22Rv1 (cell line): ENCODE measurements at regions not wholly inside any gene's neighbourhood (a gene's known extent, or its start where the extent isn't known, plus 50 kb on each side); places are given as distances from the start of the nearest gene placed in this dataset.

Experiments
- ZFX ChIP-seq: fragments of 450-650 bp; IDR thresholded peaks from 2 replicates; pipeline ENCODE4 v1.6.1; 2017; ENCODE audit warnings: antibody characterized with exemption, borderline replicate concordance
- TF ChIP-seq, protein P1 (sequence below): fragments of 450-650 bp; IDR thresholded peaks from 2 replicates; pipeline ENCODE4 v1.5.1; 2017; ENCODE audit warnings: mild to moderate bottlenecking

DNA sequence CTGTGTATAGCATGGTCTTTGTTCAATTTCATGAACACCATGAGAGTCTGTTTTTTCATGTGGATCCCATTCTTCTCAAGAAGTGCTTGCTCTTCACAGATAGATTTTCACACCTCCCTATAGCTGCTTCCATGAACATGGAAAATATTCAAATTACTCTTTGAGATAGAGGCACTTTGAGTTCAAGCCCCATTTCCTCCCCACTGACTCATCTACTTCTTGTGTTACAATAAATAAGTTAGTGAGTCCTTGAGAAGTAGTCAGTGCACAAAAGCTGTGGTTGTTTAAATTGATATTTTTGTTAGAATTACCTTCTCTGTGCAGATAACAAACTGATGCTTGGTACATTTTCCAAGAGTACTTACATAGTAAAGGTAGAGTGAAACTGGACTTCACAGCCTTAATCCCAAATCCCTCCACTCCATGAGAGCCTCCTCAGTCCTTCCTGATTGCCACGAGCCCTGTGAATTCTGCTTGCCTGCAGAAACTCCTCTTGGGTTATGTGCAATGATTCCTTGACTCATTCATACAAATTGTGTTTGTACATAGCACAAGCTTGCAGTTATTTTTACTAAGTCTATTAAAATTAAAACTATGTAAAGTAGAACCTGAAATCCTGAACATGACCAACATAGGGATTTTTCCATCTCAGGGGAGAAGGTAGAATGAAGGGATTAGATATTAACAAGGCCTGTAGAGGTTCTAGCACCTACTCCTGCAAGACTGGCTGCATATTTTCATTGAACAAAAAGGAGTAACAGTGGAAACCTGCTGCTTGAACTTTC is 496.2 kb downstream of the TNS3 start:
- TF ChIP-seq, protein P1, sequence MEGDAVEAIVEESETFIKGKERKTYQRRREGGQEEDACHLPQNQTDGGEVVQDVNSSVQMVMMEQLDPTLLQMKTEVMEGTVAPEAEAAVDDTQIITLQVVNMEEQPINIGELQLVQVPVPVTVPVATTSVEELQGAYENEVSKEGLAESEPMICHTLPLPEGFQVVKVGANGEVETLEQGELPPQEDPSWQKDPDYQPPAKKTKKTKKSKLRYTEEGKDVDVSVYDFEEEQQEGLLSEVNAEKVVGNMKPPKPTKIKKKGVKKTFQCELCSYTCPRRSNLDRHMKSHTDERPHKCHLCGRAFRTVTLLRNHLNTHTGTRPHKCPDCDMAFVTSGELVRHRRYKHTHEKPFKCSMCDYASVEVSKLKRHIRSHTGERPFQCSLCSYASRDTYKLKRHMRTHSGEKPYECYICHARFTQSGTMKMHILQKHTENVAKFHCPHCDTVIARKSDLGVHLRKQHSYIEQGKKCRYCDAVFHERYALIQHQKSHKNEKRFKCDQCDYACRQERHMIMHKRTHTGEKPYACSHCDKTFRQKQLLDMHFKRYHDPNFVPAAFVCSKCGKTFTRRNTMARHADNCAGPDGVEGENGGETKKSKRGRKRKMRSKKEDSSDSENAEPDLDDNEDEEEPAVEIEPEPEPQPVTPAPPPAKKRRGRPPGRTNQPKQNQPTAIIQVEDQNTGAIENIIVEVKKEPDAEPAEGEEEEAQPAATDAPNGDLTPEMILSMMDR = no peak
- TF ChIP-seq ZFX = no peak
